BE2C (cell line): ENCODE measurements at regions not wholly inside any gene's neighbourhood (a gene's known extent, or its start where the extent isn't known, plus 50 kb on each side); places are given as distances from the start of the nearest gene placed in this dataset.

ENCODE experiments used
- DNase-seq: peaks from one replicate; pipeline ENCODE4 v3.0.0-alpha.2; 2020
- H3K27me3 ChIP-seq: fragments of 250-450 bp; sonication (Bioruptor Pico); 2 replicates; pipeline ENCODE4 v1.5.1; 2020; ENCODE audit warnings: mild to moderate bottlenecking
- H3K36me3 ChIP-seq: fragments of 250-450 bp; sonication (Bioruptor Pico); 2 replicates; pipeline ENCODE4 v1.5.1; 2020; ENCODE audit warnings: mild to moderate bottlenecking
- H3K4me1 ChIP-seq: fragments of 250-450 bp; sonication (Bioruptor Pico); 2 replicates; pipeline ENCODE4 v1.5.1; 2020
- H3K4me3 ChIP-seq: 2 replicates; pipeline ENCODE4 v1.5.1; 2011; ENCODE audit warnings: low read depth, low read length
- H3K9me3 ChIP-seq: fragments of 250-450 bp; sonication (Bioruptor Pico); 2 replicates; pipeline ENCODE4 v1.5.1; 2020
- CTCF ChIP-seq: IDR thresholded peaks from 2 replicates; pipeline ENCODE4 v1.5.1; 2012; ENCODE audit warnings: mild to moderate bottlenecking, low read depth, low read length

GRCh38 chr13:86584301-86584700 lies 785.1 kb upstream of the SLITRK6 start:
- no peak for DNase-seq
- H3K27me3 ChIP-seq: no peaks in the 10 kb centered on the region
- no peak overlapping the region for H3K4me3 ChIP-seq
- no peak for TF ChIP-seq CTCF
- no peaks in the 10 kb centered on the region for H3K9me3 ChIP-seq
- no peaks in the 10 kb centered on the region for H3K36me3 ChIP-seq
- no peaks in the 10 kb centered on the region for H3K4me1 ChIP-seq

- Histone ChIP-seq H3K36me3 (no peaks in the 10 kb centered on the region), H3K4me3 (no peak overlapping the region), H3K27me3 (no peaks in the 10 kb centered on the region), H3K4me1 (no peaks in the 10 kb centered on the region), H3K9me3 (no peaks in the 10 kb centered on the region)
- no peak for TF ChIP-seq CTCF
- no peak for DNase-seq
Observed at GRCh38 chr13:86585835-86586234, 786.6 kb upstream of the SLITRK6 start.

GRCh38 chr13:86591862-86592261 lies 792.6 kb upstream of the SLITRK6 start:
- DNase-seq: no peak
- H3K9me3 ChIP-seq: no peaks in the 10 kb centered on the region
- no peaks in the 10 kb centered on the region for H3K27me3 ChIP-seq
- no peaks in the 10 kb centered on the region for H3K36me3 ChIP-seq
- no peak overlapping the region for H3K4me3 ChIP-seq
- no peak for TF ChIP-seq CTCF
- no peaks in the 10 kb centered on the region for H3K4me1 ChIP-seq

GRCh38 chr13:86601351-86601750 lies 802.1 kb upstream of the SLITRK6 start:
- no peak for TF ChIP-seq CTCF
- no peak overlapping the region for H3K4me3 ChIP-seq
- H3K36me3 ChIP-seq: no peaks in the 10 kb centered on the region
- no peaks in the 10 kb centered on the region for H3K4me1 ChIP-seq
- H3K9me3 ChIP-seq: no peaks in the 10 kb centered on the region
- no peaks in the 10 kb centered on the region for H3K27me3 ChIP-seq
- no peak for DNase-seq

- Histone ChIP-seq H3K36me3 (no peaks in the 10 kb centered on the region), H3K9me3 (no peaks in the 10 kb centered on the region), H3K4me3 (no peak overlapping the region), H3K27me3 (no peaks in the 10 kb centered on the region), H3K4me1 (no peaks in the 10 kb centered on the region)
- TF ChIP-seq CTCF: no peak
- no peak for DNase-seq
Observed at GRCh38 chr13:86606264-86606663, 807.0 kb upstream of the SLITRK6 start.

GRCh38 chr13:86608701-86609100 lies 809.5 kb upstream of the SLITRK6 start:
- Histone ChIP-seq H3K36me3 (no peaks in the 10 kb centered on the region), H3K4me1 (no peaks in the 10 kb centered on the region), H3K9me3 (no peaks in the 10 kb centered on the region), H3K27me3 (no peaks in the 10 kb centered on the region), H3K4me3 (no peak overlapping the region)
- DNase-seq: no peak
- no peak for TF ChIP-seq CTCF
